H9 (cell line): ENCODE measurements at regions not wholly inside any gene's neighbourhood (a gene's known extent, or its start where the extent isn't known, plus 50 kb on each side); places are given as distances from the start of the nearest gene placed in this dataset.

ENCODE experiments used
- DNase-seq: peaks from one replicate; pipeline ENCODE4 v3.0.0-alpha.2; 2017
- H2AFZ ChIP-seq: one replicate; pipeline ENCODE4 v1.6.1; 2013; ENCODE audit warnings: mild to moderate bottlenecking, low read length, control low read depth, moderate library complexity
- H2AK5ac ChIP-seq: 2 replicates; pipeline ENCODE4 v1.6.1; 2013; ENCODE audit warnings: low read length, control low read depth, mixed read lengths; ENCODE audit not compliant: insufficient read length
- H2BK120ac ChIP-seq: one replicate; pipeline ENCODE4 v1.6.1; 2013; ENCODE audit warnings: low read depth, mild to moderate bottlenecking, low read length, control low read depth, inconsistent platforms; ENCODE audit not compliant: poor library complexity, severe bottlenecking
- H2BK12ac ChIP-seq: 2 replicates; pipeline ENCODE4 v1.6.1; 2013; ENCODE audit warnings: low read length, control low read depth, mixed read lengths, low read depth; ENCODE audit not compliant: insufficient read length
- H2BK15ac ChIP-seq: 2 replicates; pipeline ENCODE4 v1.6.1; 2013; ENCODE audit warnings: low read depth, low read length, control low read depth
- H2BK20ac ChIP-seq: one replicate; pipeline ENCODE4 v1.6.1; 2013; ENCODE audit warnings: low read depth, mild to moderate bottlenecking, low read length, control low read depth, inconsistent platforms; ENCODE audit not compliant: poor library complexity, severe bottlenecking
- H2BK5ac ChIP-seq: 2 replicates; pipeline ENCODE4 v1.6.1; 2013; ENCODE audit warnings: low read length, control low read depth, mixed read lengths; ENCODE audit not compliant: insufficient read length
- H3K14ac ChIP-seq: 2 replicates; pipeline ENCODE4 v1.6.1; 2013; ENCODE audit warnings: low read length, control low read depth; ENCODE audit not compliant: insufficient read depth
- H3K18ac ChIP-seq: 2 replicates; pipeline ENCODE4 v1.6.1; 2013; ENCODE audit warnings: low read depth, mild to moderate bottlenecking, mixed read lengths, low read length, control low read depth; ENCODE audit not compliant: insufficient read length
- H3K23ac ChIP-seq: 2 replicates; pipeline ENCODE4 v1.6.1; 2013; ENCODE audit warnings: low read length, control low read depth, mixed read lengths, low read depth; ENCODE audit not compliant: insufficient read length
- H3K23me2 ChIP-seq: 2 replicates; pipeline ENCODE4 v1.6.1; 2013; ENCODE audit warnings: low read depth, mild to moderate bottlenecking, mixed read lengths, low read length, control low read depth; ENCODE audit not compliant: insufficient read length, poor library complexity, severe bottlenecking
- H3K27ac ChIP-seq: 2 replicates; pipeline ENCODE4 v1.5.1; 2013; ENCODE audit warnings: low read length, control low read depth, mixed read lengths, low read depth; ENCODE audit not compliant: insufficient read length
- H3K27me3 ChIP-seq: 2 replicates; pipeline ENCODE4 v1.6.1; 2013; ENCODE audit warnings: low read length, control low read depth, inconsistent platforms; ENCODE audit not compliant: insufficient read depth
- H3K4ac ChIP-seq: 2 replicates; pipeline ENCODE4 v1.6.1; 2013; ENCODE audit warnings: low read depth, mild to moderate bottlenecking, control low read depth, inconsistent platforms, low read length, moderate library complexity
- H3K4me1 ChIP-seq: 2 replicates; pipeline ENCODE4 v1.6.1; 2013; ENCODE audit warnings: low read length, control low read depth, inconsistent platforms; ENCODE audit not compliant: insufficient read depth
- H3K4me2 ChIP-seq: 2 replicates; pipeline ENCODE4 v1.6.1; 2013; ENCODE audit warnings: low read length, control low read depth, mixed read lengths; ENCODE audit not compliant: insufficient read length, insufficient read depth
- H3K56ac ChIP-seq: 2 replicates; pipeline ENCODE4 v1.6.1; 2013; ENCODE audit warnings: low read depth, mild to moderate bottlenecking, mixed read lengths, low read length, control low read depth; ENCODE audit not compliant: insufficient read length
- H3K79me1 ChIP-seq: 2 replicates; pipeline ENCODE4 v1.6.1; 2013; ENCODE audit warnings: low read depth, mild to moderate bottlenecking, moderate library complexity, low read length, control low read depth, inconsistent platforms; ENCODE audit not compliant: insufficient read depth, poor library complexity, severe bottlenecking
- H3K79me2 ChIP-seq: 2 replicates; pipeline ENCODE4 v1.6.1; 2013; ENCODE audit warnings: low read length, control low read depth, inconsistent platforms; ENCODE audit not compliant: insufficient read depth
- H3K9ac ChIP-seq: 2 replicates; pipeline ENCODE4 v1.6.1; 2013; ENCODE audit warnings: low read length, control low read depth, mixed read lengths; ENCODE audit not compliant: insufficient read length; ENCODE audit errors: extremely low read depth
- H3K9me3 ChIP-seq: one replicate; pipeline ENCODE4 v1.6.1; 2013; ENCODE audit warnings: low read depth, low read length, inconsistent platforms; ENCODE audit not compliant: control insufficient read depth
- H3T11ph ChIP-seq: one replicate; pipeline ENCODE4 v1.6.1; 2013; ENCODE audit warnings: mild to moderate bottlenecking, low read length, control low read depth, inconsistent platforms
- H4K20me1 ChIP-seq: one replicate; pipeline ENCODE4 v1.6.1; 2013; ENCODE audit not compliant: control insufficient read depth, insufficient read length, insufficient read depth
- H4K5ac ChIP-seq: 2 replicates; pipeline ENCODE4 v1.6.1; 2013; ENCODE audit warnings: low read depth, mild to moderate bottlenecking, mixed read lengths, low read length, control low read depth; ENCODE audit not compliant: insufficient read length
- H4K8ac ChIP-seq: replicated peaks from 2 replicates; pipeline ENCODE4 v1.6.1; 2013; ENCODE audit warnings: low read length, control low read depth, mixed read lengths, low read depth; ENCODE audit not compliant: insufficient read length
- H4K91ac ChIP-seq: 2 replicates; pipeline ENCODE4 v1.6.1; 2013; ENCODE audit warnings: low read depth, mild to moderate bottlenecking, moderate library complexity, mixed read lengths, low read length, control low read depth; ENCODE audit not compliant: insufficient read length
- H3K27ac Mint-ChIP-seq, 3 experiments: 2 replicates in 2 of 3; 3 replicates in 1 of 3; pipeline ENCODE4 v1.8.0; 2020 to 2021; ENCODE audit warnings: mixed read lengths in 3 of 3, mild to moderate bottlenecking in 1 of 3, moderate library complexity in 1 of 3
- H3K27me3 Mint-ChIP-seq: 2 replicates; pipeline ENCODE4 v1.8.0; 2021; ENCODE audit warnings: low read depth, mild to moderate bottlenecking, moderate library complexity, mixed read lengths
- H3K36me3 Mint-ChIP-seq, 3 experiments: 2 replicates in 2 of 3; 3 replicates in 1 of 3; pipeline ENCODE4 v1.8.0; 2020 to 2021; ENCODE audit warnings: low read depth in 3 of 3, mixed read lengths in 3 of 3; ENCODE audit not compliant: insufficient read depth in 1 of 3
- H3K4me1 Mint-ChIP-seq, 2 experiments: 2 replicates each; pipeline ENCODE4 v1.8.0; 2020; ENCODE audit warnings: mixed read lengths in 2 of 2
- H3K4me3 Mint-ChIP-seq, 2 experiments: 2 replicates in 1 of 2; 3 replicates in 1 of 2; pipeline ENCODE4 v1.8.0; 2020 to 2021; ENCODE audit warnings: mild to moderate bottlenecking in 2 of 2, mixed read lengths in 2 of 2, moderate library complexity in 1 of 2
- H3K9me3 Mint-ChIP-seq, 2 experiments: 2 replicates in 1 of 2; 3 replicates in 1 of 2; pipeline ENCODE4 v1.8.0; 2020; ENCODE audit warnings: mild to moderate bottlenecking in 2 of 2, mixed read lengths in 2 of 2, moderate library complexity in 1 of 2
- CTCF ChIP-seq: fragments of 200-600 bp; sonication (generic); conservative IDR thresholded peaks from 3 replicates; pipeline ENCODE4 v1.8.0; 2021; ENCODE audit warnings: antibody characterized with exemption, mild to moderate bottlenecking
- WGBS: extraction: QIAGEN DNeasy Blood & Tissue Kit; methylation state at CpG from one replicate; pipeline ENCODE4 v1.1.7; 2013; ENCODE audit warnings: missing lambda C conversion rate, low lambda C conversion rate, mixed read lengths; ENCODE audit not compliant: insufficient read length; ENCODE audit errors: extremely low coverage; 5-methylcytosine and 5-hydroxymethylcytosine counted together

GRCh38 chr1:10881046-10881445, 84.6 kb upstream of the CASZ1 start:
- Histone ChIP-seq H2BK15ac (no peak overlapping the region), H2AK5ac (no peak overlapping the region), H2AFZ (no peak overlapping the region), H4K20me1 (no peaks in the 10 kb centered on the region), H3K4me1 (no peaks in the 10 kb centered on the region), H3K79me1 (no peaks in the 10 kb centered on the region), H3T11ph (no peak overlapping the region), H4K5ac (no peak overlapping the region), H2BK5ac (no peak overlapping the region), H2BK20ac (no peak overlapping the region), H3K79me2 (no peaks in the 10 kb centered on the region), H4K91ac (no peak overlapping the region), H4K8ac (no peak overlapping the region), H3K4ac (no peak overlapping the region), H3K56ac (no peak overlapping the region), H2BK12ac (no peak overlapping the region), H3K23ac (no peak overlapping the region), H3K27me3 (no peaks in the 10 kb centered on the region; the same call in 1 of the 2 replicates), H3K4me2 (no peak overlapping the region), H3K18ac (no peak overlapping the region), H2BK120ac (no peak overlapping the region), H3K9me3 (no peaks in the 10 kb centered on the region), H3K23me2 (no peaks in the 10 kb centered on the region), H3K9ac (no peak overlapping the region), H3K14ac (no peak overlapping the region), H3K27ac (no peak overlapping the region)
- no peaks in the 10 kb centered on the region for H3K4me1 Mint-ChIP-seq
- no peak overlapping the region for H3K27ac Mint-ChIP-seq
- no CpG with 5 or more reads among the region's 10 CpGs for whole genome bisulfite sequencing
- H3K4me3 Mint-ChIP-seq: no peak overlapping the region
- H3K36me3 Mint-ChIP-seq: no peaks in the 10 kb centered on the region
- TF ChIP-seq CTCF: no peak
- peaks cover 9% of the 10 kb centered on the region for H3K27me3 Mint-ChIP-seq
- no peaks in the 10 kb centered on the region for H3K9me3 Mint-ChIP-seq
- no peak for DNase-seq
